Heart right ventricle (tissue), 16 donors: ENCODE measurements at regions not wholly inside any gene's neighbourhood (a gene's known extent, or its start where the extent isn't known, plus 50 kb on each side); places are given as distances from the start of the nearest gene placed in this dataset.

Source experiments
- ATAC-seq, 8 donors: fragments of 200-7000 bp; cut with Tn5 transposase; one replicate each; pipeline ENCODE4 v1.9.1; 2020; ENCODE audit warnings: mild to moderate bottlenecking in 8 of 8, moderate library complexity in 8 of 8, moderate number of reproducible peaks in 1 of 8
- DNase-seq, 2 donors: peaks; one replicate each; pipeline ENCODE4 v3.0.0-alpha.2; 2020
- H3K27ac ChIP-seq, 10 donors: fragments of 200-600 bp; sonication (generic) in 2 of 10; one replicate each; pipeline versions ENCODE4 v1.5.0 to v1.8.0; 2020 to 2022; ENCODE audit warnings: mild to moderate bottlenecking in 3 of 10
- H3K27me3 ChIP-seq, 7 donors: fragments of 200-600 bp; one replicate each; pipeline ENCODE4 v1.8.0; 2021 to 2022; ENCODE audit warnings: mild to moderate bottlenecking in 2 of 7
- H3K36me3 ChIP-seq, 9 donors: fragments of 200-600 bp; sonication (generic) in 1 of 9; one replicate each; pipeline versions ENCODE4 v1.5.0 to v1.8.0; 2020 to 2022; ENCODE audit warnings: mild to moderate bottlenecking in 2 of 9
- H3K4me1 ChIP-seq, 9 donors: fragments of 200-600 bp; sonication (generic) in 1 of 9; one replicate each; pipeline versions ENCODE4 v1.5.0 to v1.8.0; 2020 to 2022; ENCODE audit warnings: mild to moderate bottlenecking in 4 of 9
- H3K4me3 ChIP-seq, 10 donors: fragments of 200-600 bp; sonication (generic) in 2 of 10; one replicate each; pipeline versions ENCODE4 v1.5.0 to v1.8.0; 2020 to 2022; ENCODE audit warnings: mild to moderate bottlenecking in 7 of 10, moderate library complexity in 2 of 10
- H3K9me3 ChIP-seq, 11 donors: fragments of 200-600 bp in 10 of 11; sonication (generic) in 2 of 11; one replicate each; pipeline versions ENCODE4 v1.5.0 to v1.8.0; 2013 to 2022; ENCODE audit warnings: mild to moderate bottlenecking in 2 of 11, control low read depth in 1 of 11, moderate library complexity in 1 of 11
- CTCF ChIP-seq, 9 donors: fragments of 200-600 bp; sonication (generic) in 2 of 9; IDR thresholded peaks; one replicate each; pipeline versions ENCODE4 v1.5.0 to v1.8.0; 2021 to 2022; ENCODE audit warnings: antibody characterized with exemption in 9 of 9, mild to moderate bottlenecking in 5 of 9, moderate library complexity in 1 of 9
- WGBS, 2 donors: extraction: QIAGEN DNeasy Blood & Tissue Kit; methylation state at CpG; one replicate each; pipeline ENCODE4 v1.1.7; 2013; ENCODE audit warnings: inconsistent platforms in 1 of 2; 5-methylcytosine and 5-hydroxymethylcytosine counted together
- intact Hi-C, 10 donors: fragments of 100-400 bp; cut with DNase I; formaldehyde crosslinking; loops; one replicate each; pipeline versions ENCODE4 v1.11.1 to v1.14.2; 2022
- donor health status: Arrhythmogenic right ventricular cardiomyopathy.
- donor health status: ischemic (EF 13 %, LVEDD 7.1; RV severe dilation, severe dysfunction).
- donor health status: healthy with polysubstance abuse.
- donor health status: DM: no; HTN: yes; CAD: no.
- donor health status: DM: no; HTN: no; CAD: no.
- donor health status: ischemic (EF 25% LVEDD 6.9; RV normal size, moderate dysfunction).
- donor health status: ischemic (EF 25% LVEDD 5.7; RV mildly dilated, moderate dysfunction).
- donor health status: healthy.
- donor health status: DM: yes; HTN: yes; CAD: no.
- donor health status: Ischemic cardiomyopathy.
- donor health status: ischemic (EF 35%, LVEDD 5.7; RV mildly dilated, moderate dysfunction).
- donor health status: nonischemic (EF 11% LVEDD 7.7; RV severe dilation, severe dysfunction).
- donor health status: DM: yes; HTN: yes; CAD: no.
- donor health status: PGD.
- donor health status: ischemic (EF 29% LVEDD 5.4; RV normal size, mild dysfunction).
- donor health status: nonischemic (EF 23%, LVEDD 6.1; RV moderate dilation, normal function).

DNA sequence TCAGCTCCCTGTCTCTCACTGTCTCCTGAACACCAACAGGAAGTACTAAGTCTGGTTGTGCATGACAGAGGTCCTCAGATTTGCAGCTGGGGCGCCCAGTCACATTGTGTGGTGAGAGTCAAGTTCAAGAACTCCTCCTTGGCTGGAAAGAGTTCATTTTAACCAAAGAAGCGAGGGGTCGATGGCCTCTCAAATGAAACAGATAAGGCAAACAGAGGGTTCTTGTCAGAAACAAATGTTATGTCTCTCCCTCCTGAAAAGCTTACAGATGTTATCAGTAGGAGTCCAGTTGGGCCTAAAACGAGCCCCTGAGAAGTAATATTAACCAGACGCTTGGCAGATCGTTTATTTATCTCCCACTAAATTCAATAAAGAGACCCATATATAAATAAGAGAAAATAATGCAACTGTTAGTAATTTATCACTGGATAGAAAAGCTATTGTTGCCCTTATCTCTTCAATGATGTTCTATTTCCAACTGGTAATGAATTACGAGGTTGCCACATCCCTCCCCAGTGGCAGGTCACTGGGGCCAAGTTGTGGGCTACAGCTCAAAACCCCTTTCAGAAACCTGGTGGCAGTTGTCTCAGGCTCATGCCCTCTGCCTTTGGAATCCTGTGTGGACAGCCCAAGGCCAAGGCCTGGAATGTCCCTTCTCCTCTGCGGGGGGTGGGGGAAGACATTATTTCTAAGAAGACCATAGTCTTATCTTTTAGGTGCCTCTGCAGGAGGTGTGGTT is 307.5 kb upstream of the DYNLRB2 start:
- Histone ChIP-seq H3K4me3 (no peak overlapping the region), H3K27me3 (no peaks in the 10 kb centered on the region), H3K36me3 (no peaks in the 10 kb centered on the region), H3K9me3 (peaks cover 0 to 18% (median 4%) of the 10 kb centered on the region in 11 donors), H3K27ac (no peak overlapping the region), H3K4me1 (no peaks in the 10 kb centered on the region)
- DNase-seq (no peak), ATAC-seq (no peak)
- no peak for TF ChIP-seq CTCF (IDR thresholded peaks at IDR 0.05)
- intact Hi-C loops, result loop anchor here in 1 of 10 donors (10.0 kb wide), 1 partner anchor 58 kb away; no protein-coding TSS in a partner anchor
- WGBS, 2 donors, result 49 to 50% methylated on average over 8 of the region's 8 CpGs

DNA sequence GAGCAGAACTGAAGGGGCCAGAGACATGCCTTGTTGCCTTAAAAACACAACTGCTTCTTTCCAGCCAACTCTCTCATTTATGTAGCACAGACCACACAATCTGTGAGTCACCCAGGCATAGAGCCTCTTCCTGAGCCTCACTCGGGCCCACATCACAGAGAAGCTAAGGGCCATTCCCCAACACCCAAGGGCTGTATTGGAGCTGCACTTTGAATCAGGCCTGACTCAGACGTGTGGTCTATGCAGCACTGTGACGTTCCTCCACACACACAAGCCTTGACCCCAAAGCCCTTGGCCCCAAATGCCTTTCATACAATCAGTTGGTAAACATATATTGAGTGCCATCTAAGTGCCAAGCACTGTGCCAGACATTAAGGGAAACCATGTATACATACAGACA is 308.9 kb upstream of the DYNLRB2 start:
- no peaks in the 10 kb centered on the region for H3K36me3 ChIP-seq
- DNase-seq (no peak), ATAC-seq (no peak)
- no peaks in the 10 kb centered on the region for H3K27me3 ChIP-seq
- intact Hi-C loops, result loop anchor here in 1 of 10 donors (10.0 kb wide), 1 partner anchor 57 kb away; no protein-coding TSS in a partner anchor
- no peak overlapping the region for H3K27ac ChIP-seq
- TF ChIP-seq CTCF (IDR thresholded peaks at IDR 0.05), result no peak
- WGBS, 2 donors, result 80 to 83% methylated on average over 3 of the region's 3 CpGs
- H3K9me3 ChIP-seq, result peaks cover 0 to 12% (median 0%) of the 10 kb centered on the region in 11 donors
- no peak overlapping the region for H3K4me3 ChIP-seq
- no peaks in the 10 kb centered on the region for H3K4me1 ChIP-seq

DNA sequence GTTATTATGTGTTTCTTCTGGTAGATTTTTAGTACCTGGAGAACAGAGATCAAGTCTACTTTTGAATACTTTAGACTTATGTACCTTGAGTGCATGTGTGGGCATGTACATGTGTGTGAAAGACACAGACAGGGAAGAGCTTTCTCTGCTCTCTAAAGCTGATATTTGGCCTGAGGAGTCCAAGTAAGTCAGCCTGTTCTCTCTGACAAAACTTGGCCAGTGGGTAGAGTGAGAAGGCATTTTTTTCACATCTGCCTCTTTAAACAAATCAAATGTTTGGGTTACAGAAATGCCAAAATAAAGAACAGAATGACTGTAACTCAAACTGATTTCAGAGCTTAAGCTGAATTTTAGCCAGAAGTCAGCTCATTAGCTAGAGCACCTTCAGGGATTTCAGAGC is 309.7 kb upstream of the DYNLRB2 start:
- intact Hi-C loops, result loop anchor here in 1 of 10 donors (10.0 kb wide), 1 partner anchor 56 kb away; no protein-coding TSS in a partner anchor
- Histone ChIP-seq H3K27me3 (no peaks in the 10 kb centered on the region), H3K27ac (no peak overlapping the region), H3K4me1 (no peaks in the 10 kb centered on the region), H3K4me3 (no peak overlapping the region), H3K9me3 (peaks cover 0 to 16% (median 7%) of the 10 kb centered on the region in 11 donors), H3K36me3 (no peaks in the 10 kb centered on the region)
- no peak for ATAC-seq
- no peak for DNase-seq
- TF ChIP-seq CTCF (IDR thresholded peaks at IDR 0.05), result no peak

GRCh38 chr16:80230328-80231120 is 310.3 kb upstream of the DYNLRB2 start:
- DNase-seq (no peak), ATAC-seq (no peak)
- Histone ChIP-seq H3K36me3 (no peaks in the 10 kb centered on the region), H3K27me3 (no peaks in the 10 kb centered on the region), H3K9me3 (peaks cover 0 to 22% (median 10%) of the 10 kb centered on the region in 11 donors), H3K27ac (no peak overlapping the region), H3K4me1 (no peaks in the 10 kb centered on the region), H3K4me3 (no peak overlapping the region)
- TF ChIP-seq CTCF (IDR thresholded peaks at IDR 0.05), result no peak
- 62 to 74% methylated on average over 4 of the region's 4 CpGs for WGBS, 2 donors
- intact Hi-C loops, result loop anchor here in 1 of 10 donors (10.0 kb wide), 1 partner anchor 56 kb away; no protein-coding TSS in a partner anchor
